ENCODE measurements at regions not wholly inside any gene's neighbourhood (a gene's known extent, or its start where the extent isn't known, plus 50 kb on each side); places are given as distances from the start of the nearest gene placed in this dataset.

GRCh38 chr4:183842129-183842528 is 63.0 kb upstream of the STOX2 start:
- Histone ChIP-seq H3K27ac (no peak overlapping the region), H3K4me2 (no peak overlapping the region), H3K79me2 (ENCODE audit: low read depth) (no peaks in the 10 kb centered on the region), H2AFZ (replicated peaks) (no peak overlapping the region), H3F3A (ENCODE audit: low read depth) (no peaks in the 10 kb centered on the region), H3K36me3 (no peaks in the 10 kb centered on the region), H3K9ac (no peak overlapping the region), H3K4me3 (no peak overlapping the region), H3K9me3 (ENCODE audit: low read depth) (no peaks in the 10 kb centered on the region), H3K27me3 (no peaks in the 10 kb centered on the region), H4K20me1 (ENCODE audit: low read depth) (no peaks in the 10 kb centered on the region), H3K4me1 (no peaks in the 10 kb centered on the region)
- TF ChIP-seq EZH2 (IDR thresholded peaks at IDR 0.05) = no peak
- TF ChIP-seq EZH2phosphoT487 (IDR thresholded peaks at IDR 0.05) = no peak
- TF ChIP-seq CTCF (IDR thresholded peaks at IDR 0.05) = no peak
- no peak overlapping the region for H3K27ac Mint-ChIP-seq
- H3K36me3 Mint-ChIP-seq = no peaks in the 10 kb centered on the region
- peaks cover 3% of the 10 kb centered on the region for H3K27me3 Mint-ChIP-seq (ENCODE audit: insufficient read depth, low read depth)
- no peak overlapping the region for H3K4me3 Mint-ChIP-seq
- H3K4me1 Mint-ChIP-seq = peaks cover 13% of the 10 kb centered on the region
- no peak for DNase-seq (ENCODE audit: low spot score)
- peaks cover 7% of the 10 kb centered on the region for H3K9me3 Mint-ChIP-seq

- Mint-ChIP-seq H3K4me3 (no peak overlapping the region), H3K4me1 (peaks cover 13% of the 10 kb centered on the region), H3K27ac (no peak overlapping the region), H3K9me3 (peaks cover 7% of the 10 kb centered on the region), H3K36me3 (no peaks in the 10 kb centered on the region), H3K27me3 (ENCODE audit: insufficient read depth, low read depth) (peaks cover 3% of the 10 kb centered on the region)
- H3K27ac ChIP-seq = no peak overlapping the region
- TF ChIP-seq EZH2 (IDR thresholded peaks at IDR 0.05) = no peak
- TF ChIP-seq CTCF (IDR thresholded peaks at IDR 0.05) = no peak
- no peak for TF ChIP-seq EZH2phosphoT487 (IDR thresholded peaks at IDR 0.05)
- no peaks in the 10 kb centered on the region for H3K27me3 ChIP-seq
- H3K9ac ChIP-seq = no peak overlapping the region
- H3K36me3 ChIP-seq = no peaks in the 10 kb centered on the region
- no peaks in the 10 kb centered on the region for H3K9me3 ChIP-seq (ENCODE audit: low read depth)
- no peaks in the 10 kb centered on the region for H4K20me1 ChIP-seq (ENCODE audit: low read depth)
- no peaks in the 10 kb centered on the region for H3K79me2 ChIP-seq (ENCODE audit: low read depth)
- no peak overlapping the region for H3K4me3 ChIP-seq
- no peaks in the 10 kb centered on the region for H3K4me1 ChIP-seq
- no peak overlapping the region for H3K4me2 ChIP-seq
- no peak for DNase-seq (ENCODE audit: low spot score)
- no peaks in the 10 kb centered on the region for H3F3A ChIP-seq (ENCODE audit: low read depth)
- H2AFZ ChIP-seq (replicated peaks) = no peak overlapping the region
These were observed 61.8 kb upstream of the STOX2 start for GRCh38 chr4:183843248-183843671.

- H3K4me1 Mint-ChIP-seq = no peaks in the 10 kb centered on the region
- DNase-seq (ENCODE audit: low spot score) = no peak
- H3F3A ChIP-seq (ENCODE audit: low read depth) = no peaks in the 10 kb centered on the region
- no peaks in the 10 kb centered on the region for H3K36me3 ChIP-seq
- H3K4me3 ChIP-seq = no peak overlapping the region
- H3K27me3 Mint-ChIP-seq (ENCODE audit: insufficient read depth, low read depth) = peaks cover 9% of the 10 kb centered on the region
- H4K20me1 ChIP-seq (ENCODE audit: low read depth) = no peaks in the 10 kb centered on the region
- no peak overlapping the region for H3K9ac ChIP-seq
- H3K27ac Mint-ChIP-seq = no peak overlapping the region
- H3K4me1 ChIP-seq = no peaks in the 10 kb centered on the region
- no peak for TF ChIP-seq EZH2 (IDR thresholded peaks at IDR 0.05)
- TF ChIP-seq CTCF (IDR thresholded peaks at IDR 0.05) = no peak
- TF ChIP-seq EZH2phosphoT487 (IDR thresholded peaks at IDR 0.05) = no peak
- H3K4me2 ChIP-seq = no peak overlapping the region
- H2AFZ ChIP-seq (replicated peaks) = no peak overlapping the region
- H3K4me3 Mint-ChIP-seq = no peak overlapping the region
- no peaks in the 10 kb centered on the region for H3K79me2 ChIP-seq (ENCODE audit: low read depth)
- peaks cover 12% of the 10 kb centered on the region for H3K9me3 Mint-ChIP-seq
- peaks cover 19% of the 10 kb centered on the region for H3K27me3 ChIP-seq
- no peak overlapping the region for H3K27ac ChIP-seq
- no peaks in the 10 kb centered on the region for H3K36me3 Mint-ChIP-seq
- H3K9me3 ChIP-seq (ENCODE audit: low read depth) = no peaks in the 10 kb centered on the region
These were observed 58.2 kb upstream of the STOX2 start for GRCh38 chr4:183846951-183847350.
